ENCODE measurements at regions not wholly inside any gene's neighbourhood (a gene's known extent, or its start where the extent isn't known, plus 50 kb on each side); places are given as distances from the start of the nearest gene placed in this dataset.

DNA sequence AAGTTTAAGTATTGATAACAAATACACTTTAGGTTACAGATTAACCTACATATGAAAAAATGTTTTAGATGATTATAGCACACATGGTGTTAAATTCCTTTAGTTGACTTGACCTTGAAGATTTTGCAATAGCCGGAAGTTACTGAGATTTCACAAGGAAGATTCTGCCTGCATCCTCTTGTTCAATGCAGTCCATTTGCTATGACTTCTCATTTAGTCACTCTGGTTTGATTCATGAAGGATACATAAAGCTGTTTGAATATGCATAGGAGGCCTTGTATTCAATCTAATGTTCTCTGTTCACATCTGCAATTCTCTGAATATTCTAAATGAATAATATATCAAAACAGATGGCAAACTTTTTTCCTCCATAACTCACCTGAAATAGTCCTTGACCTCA lies 870.2 kb upstream of the GOT2 start:
- no peak overlapping the region for H3K4me2 ChIP-seq (ENCODE audit: insufficient read depth, low read length)
- intact Hi-C loops (cut with micrococcal nuclease), result no loop called here
- no peaks in the 10 kb centered on the region; the same call in 1 of the 2 replicates for H3K9me3 ChIP-seq (replicated peaks; ENCODE audit: control insufficient read depth, insufficient read depth, low read depth, low read length)
- H3K4me3 ChIP-seq, result no peak overlapping the region
- H3K36me3 ChIP-seq (ENCODE audit: control insufficient read depth, insufficient read depth, low read length), result no peaks in the 10 kb centered on the region
- no peak for DNase-seq (ENCODE audit: extremely low read depth in 1 of 4, low spot score in 3 of 4)
- H3K9ac ChIP-seq (ENCODE audit: insufficient read depth in 1 of 2, low read depth in 2 of 2, low read length in 2 of 2), result no peak overlapping the region
- no peaks in the 10 kb centered on the region for H3K4me1 ChIP-seq (replicated peaks in 1 of 2; ENCODE audit: control insufficient read depth in 2 of 2, insufficient read depth in 2 of 2, low read length in 2 of 2)
- no peak for ATAC-seq
- H3K79me2 ChIP-seq (ENCODE audit: control insufficient read depth, insufficient read depth, low read length), result no peaks in the 10 kb centered on the region
- H4K20me1 ChIP-seq (replicated peaks; ENCODE audit: control insufficient read depth, insufficient read depth, low read length), result no peaks in the 10 kb centered on the region
- no peak overlapping the region for H3K27ac ChIP-seq (ENCODE audit: extremely low read depth, low read depth, low read length)
- TF ChIP-seq TAF1 (IDR thresholded peaks at IDR 0.05; ENCODE audit: control insufficient read depth, extremely low read depth, insufficient read depth, low read length, severe bottlenecking) (no peak), SIX5 (IDR thresholded peaks at IDR 0.05; ENCODE audit: borderline replicate concordance in 1 of 2, insufficient read depth in 1 of 2, low read depth in 1 of 2, low read length in 2 of 2) (no peak), ESRRA (IDR thresholded peaks at IDR 0.05; ENCODE audit: borderline replicate concordance, low read depth) (no peak), MXD1 (CRISPR knock-in tag; IDR thresholded peaks at IDR 0.05; ENCODE audit: borderline replicate concordance, poor library complexity, severe bottlenecking) (no peak), E2F8 (IDR thresholded peaks at IDR 0.05; ENCODE audit: low read depth, partially characterized antibody) (no peak), ZNF551 (CRISPR knock-in tag; IDR thresholded peaks at IDR 0.05) (no peak), DDX20 (tag; IDR thresholded peaks at IDR 0.05; ENCODE audit: low read depth) (no peak), ZNF239 (CRISPR knock-in tag; IDR thresholded peaks at IDR 0.05) (no peak), ZNF717 (CRISPR knock-in tag; IDR thresholded peaks at IDR 0.05) (no peak), SMARCB1 (IDR thresholded peaks at IDR 0.05; ENCODE audit: insufficient read length, low read depth) (no peak), EGR1 (conservative IDR thresholded peaks at IDR 0.05) (no peak), MYNN (IDR thresholded peaks at IDR 0.05) (no peak), MYNN (CRISPR knock-in tag; IDR thresholded peaks at IDR 0.05) (no peak), ZNF583 (CRISPR knock-in tag; IDR thresholded peaks at IDR 0.05) (no peak), CSDE1 (IDR thresholded peaks at IDR 0.05) (no peak), U2AF1 (optimal IDR thresholded peaks at IDR 0.05; ENCODE audit: low read depth, low read length) (no peak), ZNF212 (CRISPR knock-in tag; IDR thresholded peaks at IDR 0.05) (no peak), NELFE (IDR thresholded peaks at IDR 0.05; ENCODE audit: insufficient read depth, insufficient read length) (no peak), CBX1 (IDR thresholded peaks at IDR 0.05; ENCODE audit: low read depth) (no peak)
- in situ Hi-C loops (cut with MboI), result no loop called here
- H3K27me3 ChIP-seq (ENCODE audit: control insufficient read depth in 2 of 2, insufficient read depth in 2 of 2, low read length in 2 of 2), result no peaks in the 10 kb centered on the region
- FAIRE-seq, result no peak
- no TSS peak for BruUV-seq (replicated peaks)
- CTCF ChIA-PET (ENCODE audit: low intra/inter-chr PET ratio), result no interaction called here
- POLR2A ChIA-PET, result no interaction called here
- H3K9me1 ChIP-seq (ENCODE audit: control insufficient read depth, insufficient read depth, low read length), result no peaks in the 10 kb centered on the region
- 0% methylated on average over 1 of the region's 1 CpG for WGBS (ENCODE audit: insufficient coverage, low coverage, missing lambda C conversion rate)
- no peak overlapping the region for H2AFZ ChIP-seq (ENCODE audit: low read depth, low read length)
